ENCODE measurements at regions not wholly inside any gene's neighbourhood (a gene's known extent, or its start where the extent isn't known, plus 50 kb on each side); places are given as distances from the start of the nearest gene placed in this dataset.

- no peak for DNase-seq
Measured at GRCh38 chr1:56304975-56305374, 274.4 kb downstream of the PLPP3 start.

- DNase-seq, result no peak
Measured at GRCh38 chr1:56303805-56304204, 275.6 kb downstream of the PLPP3 start.

- no peak for DNase-seq
Measured at GRCh38 chr1:56302878-56303277, 276.5 kb downstream of the PLPP3 start.

- DNase-seq, result no peak
Measured at GRCh38 chr1:56301791-56302190, 277.6 kb downstream of the PLPP3 start.

- no peak for DNase-seq
Measured at GRCh38 chr1:56300836-56301235, 278.5 kb downstream of the PLPP3 start.

GRCh38 chr1:56298866-56299265, 280.5 kb downstream of the PLPP3 start:
- no peak for DNase-seq

- no peak for DNase-seq
Measured at GRCh38 chr1:56297904-56298303, 281.5 kb downstream of the PLPP3 start.

GRCh38 chr1:56297208-56297607, 282.2 kb downstream of the PLPP3 start:
- DNase-seq, result no peak

- no peak for DNase-seq
Measured at GRCh38 chr1:56295949-56296929, 283.1 kb downstream of the PLPP3 start.

- DNase-seq, result no peak
Measured at GRCh38 chr1:56291374-56291919, 287.9 kb downstream of the PLPP3 start.

- DNase-seq, result no peak
Measured at GRCh38 chr1:56289260-56289659, 290.1 kb downstream of the PLPP3 start.

- no peak for DNase-seq
Measured at GRCh38 chr1:56287721-56288120, 291.6 kb downstream of the PLPP3 start.

GRCh38 chr1:56286956-56287355, 292.4 kb downstream of the PLPP3 start:
- DNase-seq, result no peak

- no peak for DNase-seq
Measured at GRCh38 chr1:56286506-56286905, 292.9 kb downstream of the PLPP3 start.

- DNase-seq, result no peak
Measured at GRCh38 chr1:56285554-56286402, 293.6 kb downstream of the PLPP3 start.

- no peak for DNase-seq
Measured at GRCh38 chr1:56284928-56285327, 294.4 kb downstream of the PLPP3 start.

GRCh38 chr1:56278061-56278460, 301.3 kb downstream of the PLPP3 start:
- no peak for DNase-seq

GRCh38 chr1:56268519-56269140, 310.7 kb downstream of the PLPP3 start:
- DNase-seq, result no peak

- no peak for DNase-seq
Measured at GRCh38 chr1:56267611-56268010, 311.8 kb downstream of the PLPP3 start.

GRCh38 chr1:56266359-56266758, 313.0 kb downstream of the PLPP3 start:
- no peak for DNase-seq

GRCh38 chr1:56265216-56265615, 314.1 kb downstream of the PLPP3 start:
- no peak for DNase-seq

- no peak for DNase-seq
Measured at GRCh38 chr1:56263908-56264307, 315.5 kb downstream of the PLPP3 start.

- no peak for DNase-seq
Measured at GRCh38 chr1:56258371-56258770, 321.0 kb downstream of the PLPP3 start.
